Astrocyte (in vitro differentiated cells and primary cell): ENCODE measurements at regions not wholly inside any gene's neighbourhood (a gene's known extent, or its start where the extent isn't known, plus 50 kb on each side); places are given as distances from the start of the nearest gene placed in this dataset.

ENCODE experiments used
- DNase-seq: peaks from one replicate; pipeline ENCODE4 v3.0.0-alpha.2; 2010; ENCODE audit warnings: low read depth
- FAIRE-seq: peaks from 2 replicates; lab custom pipeline; 2011; peaks lifted over from hg19 to GRCh38; lab: Jason Lieb, UNC
- H2AFZ ChIP-seq: 2 replicates; pipeline ENCODE4 v1.6.0; 2012; ENCODE audit warnings: low read depth, low read length, inconsistent platforms
- H3K27ac ChIP-seq: 2 replicates; pipeline ENCODE4 v1.5.1; 2011; ENCODE audit warnings: low read depth, low read length, inconsistent platforms
- H3K27me3 ChIP-seq: 2 replicates; pipeline ENCODE4 v1.6.0; 2011; ENCODE audit warnings: low read length, inconsistent platforms; ENCODE audit not compliant: insufficient read depth
- H3K36me3 ChIP-seq: 2 replicates; pipeline ENCODE4 v1.5.1; 2011; ENCODE audit warnings: low read length, inconsistent platforms; ENCODE audit not compliant: insufficient read depth
- H3K4me1 ChIP-seq: 2 replicates; pipeline ENCODE4 v1.5.1; 2011; ENCODE audit warnings: low read length, inconsistent platforms; ENCODE audit not compliant: insufficient read depth
- H3K4me2 ChIP-seq: 2 replicates; pipeline ENCODE4 v1.6.0; 2012; ENCODE audit warnings: low read length, inconsistent platforms
- H3K4me3 ChIP-seq: 2 replicates; pipeline ENCODE4 v1.5.1; 2011; ENCODE audit warnings: low read depth, mild to moderate bottlenecking, low read length, inconsistent platforms; ENCODE audit not compliant: insufficient read depth
- H3K79me2 ChIP-seq: 2 replicates; pipeline ENCODE4 v1.6.0; 2012; ENCODE audit warnings: mild to moderate bottlenecking, low read length, inconsistent platforms; ENCODE audit not compliant: insufficient read depth
- H3K9ac ChIP-seq: 2 replicates; pipeline ENCODE4 v1.6.0; 2012; ENCODE audit warnings: mild to moderate bottlenecking, low read length, inconsistent platforms
- H3K9me3 ChIP-seq: 2 replicates; pipeline ENCODE4 v1.5.1; 2012; ENCODE audit warnings: low read depth, mild to moderate bottlenecking, low read length, inconsistent platforms; ENCODE audit not compliant: insufficient read depth
- H4K20me1 ChIP-seq: 2 replicates; pipeline ENCODE4 v1.6.0; 2012; ENCODE audit warnings: low read length, inconsistent platforms; ENCODE audit not compliant: insufficient read depth
- H3K27ac Mint-ChIP-seq: one replicate; pipeline ENCODE4 v1.8.0; 2021; ENCODE audit warnings: mild to moderate bottlenecking, mixed read lengths; ENCODE audit not compliant: unreplicated experiment
- H3K27me3 Mint-ChIP-seq: one replicate; pipeline ENCODE4 v1.8.0; 2021; ENCODE audit warnings: low read depth, mixed read lengths; ENCODE audit not compliant: unreplicated experiment
- H3K36me3 Mint-ChIP-seq: one replicate; pipeline ENCODE4 v1.8.0; 2021; ENCODE audit warnings: low read depth, mixed read lengths; ENCODE audit not compliant: unreplicated experiment
- H3K4me1 Mint-ChIP-seq: one replicate; pipeline ENCODE4 v1.8.0; 2021; ENCODE audit warnings: low read depth, mixed read lengths; ENCODE audit not compliant: unreplicated experiment
- H3K4me3 Mint-ChIP-seq: one replicate; pipeline ENCODE4 v1.8.0; 2021; ENCODE audit warnings: mild to moderate bottlenecking, moderate library complexity, mixed read lengths; ENCODE audit not compliant: unreplicated experiment
- H3K9me3 Mint-ChIP-seq: one replicate; pipeline ENCODE4 v1.8.0; 2021; ENCODE audit warnings: mild to moderate bottlenecking, mixed read lengths; ENCODE audit not compliant: unreplicated experiment
- CTCF ChIP-seq: IDR thresholded peaks from 2 replicates; pipeline ENCODE4 v1.5.1; 2011; ENCODE audit warnings: low read depth, mild to moderate bottlenecking, inconsistent platforms, low read length, moderate library complexity; ENCODE audit not compliant: insufficient read depth
- EZH2 ChIP-seq: IDR thresholded peaks from 2 replicates; pipeline ENCODE4 v1.6.1; 2012; ENCODE audit warnings: mild to moderate bottlenecking, low read length, inconsistent platforms; ENCODE audit not compliant: insufficient read depth

- no peak overlapping the region for H3K9ac ChIP-seq
- H3K4me3 Mint-ChIP-seq: no peak overlapping the region
- H3K4me2 ChIP-seq: peak overlapping the region; percentile 36
- H3K27me3 Mint-ChIP-seq: peaks cover 3% of the 10 kb centered on the region
- H3K27ac ChIP-seq: no peak overlapping the region
- no peaks in the 10 kb centered on the region for H3K9me3 Mint-ChIP-seq
- H3K36me3 ChIP-seq: no peaks in the 10 kb centered on the region
- no peaks in the 10 kb centered on the region for H3K36me3 Mint-ChIP-seq
- no peaks in the 10 kb centered on the region for H3K79me2 ChIP-seq
- no peak for DNase-seq
- H3K4me1 Mint-ChIP-seq: peaks cover 26% of the 10 kb centered on the region
- H3K4me1 ChIP-seq: peaks cover 20% of the 10 kb centered on the region
- H3K9me3 ChIP-seq: no peaks in the 10 kb centered on the region
- no peaks in the 10 kb centered on the region for H3K27me3 ChIP-seq
- TF ChIP-seq EZH2: no peak
- TF ChIP-seq CTCF: no peak
- H3K4me3 ChIP-seq: no peak overlapping the region
- no peak overlapping the region for H2AFZ ChIP-seq
- FAIRE-seq: no peak
- peak overlapping the region; percentile 63 for H3K27ac Mint-ChIP-seq
- H4K20me1 ChIP-seq: no peaks in the 10 kb centered on the region
These were observed 137.3 kb downstream of the FAM114A2 start for GRCh38 chr5:153901449-153901848.

GRCh38 chr5:153900703-153901395, 137.9 kb downstream of the FAM114A2 start:
- peak overlapping the region; percentile 36 for H3K4me2 ChIP-seq
- DNase-seq: peak; percentile 84
- no peaks in the 10 kb centered on the region for H3K36me3 ChIP-seq
- peak overlapping the region; percentile 41 for H3K27ac ChIP-seq
- Mint-ChIP-seq H3K27ac (peak overlapping the region; percentile 63), H3K27me3 (peaks cover 3% of the 10 kb centered on the region), H3K9me3 (no peaks in the 10 kb centered on the region), H3K4me3 (no peak overlapping the region), H3K4me1 (peaks cover 29% of the 10 kb centered on the region), H3K36me3 (no peaks in the 10 kb centered on the region)
- H4K20me1 ChIP-seq: no peaks in the 10 kb centered on the region
- H3K79me2 ChIP-seq: no peaks in the 10 kb centered on the region
- FAIRE-seq: peak; percentile 90
- H2AFZ ChIP-seq: no peak overlapping the region
- H3K9ac ChIP-seq: no peak overlapping the region
- no peak overlapping the region for H3K4me3 ChIP-seq
- TF ChIP-seq CTCF (no peak), EZH2 (no peak)
- H3K9me3 ChIP-seq: no peaks in the 10 kb centered on the region
- no peaks in the 10 kb centered on the region for H3K27me3 ChIP-seq
- peaks cover 20% of the 10 kb centered on the region for H3K4me1 ChIP-seq

GRCh38 chr5:153899746-153900145, 139.0 kb downstream of the FAM114A2 start:
- no peaks in the 10 kb centered on the region for H3K36me3 Mint-ChIP-seq
- peaks cover 20% of the 10 kb centered on the region for H3K4me1 ChIP-seq
- no peak overlapping the region for H2AFZ ChIP-seq
- peak overlapping the region; percentile 14 for H3K4me2 ChIP-seq
- H3K79me2 ChIP-seq: no peaks in the 10 kb centered on the region
- FAIRE-seq (no peak), DNase-seq (peak; percentile 12)
- H3K27ac ChIP-seq: no peak overlapping the region
- no peaks in the 10 kb centered on the region for H3K9me3 ChIP-seq
- no peaks in the 10 kb centered on the region for H4K20me1 ChIP-seq
- H3K4me3 ChIP-seq: no peak overlapping the region
- peaks cover 31% of the 10 kb centered on the region for H3K4me1 Mint-ChIP-seq
- H3K9me3 Mint-ChIP-seq: no peaks in the 10 kb centered on the region
- TF ChIP-seq EZH2 (no peak), CTCF (no peak)
- H3K4me3 Mint-ChIP-seq: no peak overlapping the region
- no peak overlapping the region for H3K9ac ChIP-seq
- no peaks in the 10 kb centered on the region for H3K36me3 ChIP-seq
- H3K27ac Mint-ChIP-seq: no peak overlapping the region
- no peaks in the 10 kb centered on the region for H3K27me3 ChIP-seq
- peaks cover 3% of the 10 kb centered on the region for H3K27me3 Mint-ChIP-seq
